ENCODE measurements at regions not wholly inside any gene's neighbourhood (a gene's known extent, or its start where the extent isn't known, plus 50 kb on each side); places are given as distances from the start of the nearest gene placed in this dataset.
"Not testable (repeated sequence)": the region's sequence is repeated elsewhere in the genome, so short reads cannot be mapped to it uniquely, and the experiment has no call there.

- POLR2A ChIA-PET; DNase-seq; H3K4me3 Mint-ChIP-seq; H3K27me3 Mint-ChIP-seq; H3K36me3 Mint-ChIP-seq; H3K27ac ChIP-seq (ENCODE audit: low read depth, low read length); H3K27me3 ChIP-seq (ENCODE audit: control insufficient read depth in 2 of 2, insufficient read depth in 2 of 2, low read length in 2 of 2); H3K4me1 Mint-ChIP-seq; H3K27ac Mint-ChIP-seq; ATAC-seq; H3K4me3 ChIP-seq (ENCODE audit: low read length); CTCF ChIA-PET; H3K36me3 ChIP-seq (ENCODE audit: control insufficient read depth in 2 of 3, insufficient read depth in 3 of 3, low read length in 3 of 3); H3K4me1 ChIP-seq (ENCODE audit: control insufficient read depth in 2 of 2, insufficient read depth in 2 of 2, low read length in 2 of 2); intact Hi-C loops (cut with micrococcal nuclease); H3K9me3 ChIP-seq (ENCODE audit: control insufficient read depth in 2 of 3, low read length in 3 of 3): not testable (repeated sequence)
- H3K9me3 Mint-ChIP-seq: peaks cover 0 to 23% (median 10%) of the 10 kb centered on the region in 11 donors
Observed at GRCh38 chr2:183975676-183976075, 622.7 kb upstream of the ZNF804A start.

- no peaks in the 10 kb centered on the region for H3K9me3 ChIP-seq (ENCODE audit: control insufficient read depth in 2 of 3, low read length in 3 of 3)
- no peaks in the 10 kb centered on the region for H3K4me1 ChIP-seq (ENCODE audit: control insufficient read depth in 2 of 2, insufficient read depth in 2 of 2, low read length in 2 of 2)
- Mint-ChIP-seq H3K4me1 (no peaks in the 10 kb centered on the region), H3K4me3 (no peak overlapping the region), H3K27me3 (no peaks in the 10 kb centered on the region), H3K27ac (no peak overlapping the region), H3K36me3 (no peaks in the 10 kb centered on the region), H3K9me3 (peaks cover 0 to 33% (median 3%) of the 10 kb centered on the region in 11 donors)
- H3K27ac ChIP-seq (ENCODE audit: low read depth, low read length): no peak overlapping the region
- H3K27me3 ChIP-seq (ENCODE audit: control insufficient read depth in 2 of 2, insufficient read depth in 2 of 2, low read length in 2 of 2): no peaks in the 10 kb centered on the region
- no peak for DNase-seq
- no peaks in the 10 kb centered on the region for H3K36me3 ChIP-seq (ENCODE audit: control insufficient read depth in 2 of 3, insufficient read depth in 3 of 3, low read length in 3 of 3)
- no peak overlapping the region for H3K4me3 ChIP-seq (ENCODE audit: low read length)
- intact Hi-C loops (cut with micrococcal nuclease): no loop called here
- ChIA-PET CTCF (no interaction called here), POLR2A (no interaction called here)
- no peak for ATAC-seq
Observed at GRCh38 chr2:183984871-183985270, 613.5 kb upstream of the ZNF804A start.

GRCh38 chr2:183991968-183992367 is 606.4 kb upstream of the ZNF804A start:
- DNase-seq (no peak), ATAC-seq (no peak)
- Histone ChIP-seq H3K36me3 (ENCODE audit: control insufficient read depth in 2 of 3, insufficient read depth in 3 of 3, low read length in 3 of 3) (no peaks in the 10 kb centered on the region), H3K27ac (ENCODE audit: low read depth, low read length) (no peak overlapping the region), H3K4me3 (ENCODE audit: low read length) (no peak overlapping the region), H3K9me3 (ENCODE audit: control insufficient read depth in 2 of 3, low read length in 3 of 3) (no peaks in the 10 kb centered on the region), H3K27me3 (ENCODE audit: control insufficient read depth in 2 of 2, insufficient read depth in 2 of 2, low read length in 2 of 2) (no peaks in the 10 kb centered on the region), H3K4me1 (ENCODE audit: control insufficient read depth in 2 of 2, insufficient read depth in 2 of 2, low read length in 2 of 2) (no peaks in the 10 kb centered on the region)
- H3K36me3 Mint-ChIP-seq: no peaks in the 10 kb centered on the region
- H3K4me3 Mint-ChIP-seq: no peak overlapping the region
- no peaks in the 10 kb centered on the region for H3K4me1 Mint-ChIP-seq
- intact Hi-C loops (cut with micrococcal nuclease): no loop called here
- H3K27ac Mint-ChIP-seq: no peak overlapping the region
- H3K9me3 Mint-ChIP-seq: peaks cover 3 to 37% (median 7%) of the 10 kb centered on the region in 11 donors
- ChIA-PET CTCF (no interaction called here), POLR2A (no interaction called here)
- H3K27me3 Mint-ChIP-seq: no peaks in the 10 kb centered on the region

GRCh38 chr2:183993052-183993451 is 605.3 kb upstream of the ZNF804A start:
- DNase-seq (no peak), ATAC-seq (no peak)
- no peak overlapping the region for H3K4me3 Mint-ChIP-seq
- peaks cover 3 to 35% (median 7%) of the 10 kb centered on the region in 11 donors for H3K9me3 Mint-ChIP-seq
- no peaks in the 10 kb centered on the region for H3K4me1 ChIP-seq (ENCODE audit: control insufficient read depth in 2 of 2, insufficient read depth in 2 of 2, low read length in 2 of 2)
- no peaks in the 10 kb centered on the region for H3K36me3 Mint-ChIP-seq
- ChIA-PET CTCF (no interaction called here), POLR2A (no interaction called here)
- H3K4me1 Mint-ChIP-seq: no peaks in the 10 kb centered on the region
- no peaks in the 10 kb centered on the region for H3K36me3 ChIP-seq (ENCODE audit: control insufficient read depth in 2 of 3, insufficient read depth in 3 of 3, low read length in 3 of 3)
- H3K27ac ChIP-seq (ENCODE audit: low read depth, low read length): no peak overlapping the region
- H3K9me3 ChIP-seq (ENCODE audit: control insufficient read depth in 2 of 3, low read length in 3 of 3): no peaks in the 10 kb centered on the region
- H3K27me3 Mint-ChIP-seq: no peaks in the 10 kb centered on the region
- no peaks in the 10 kb centered on the region for H3K27me3 ChIP-seq (ENCODE audit: control insufficient read depth in 2 of 2, insufficient read depth in 2 of 2, low read length in 2 of 2)
- no peak overlapping the region for H3K27ac Mint-ChIP-seq
- intact Hi-C loops (cut with micrococcal nuclease): no loop called here
- H3K4me3 ChIP-seq (ENCODE audit: low read length): no peak overlapping the region

GRCh38 chr2:183995632-183996031 is 602.7 kb upstream of the ZNF804A start:
- H3K27me3 Mint-ChIP-seq: no peaks in the 10 kb centered on the region
- no peaks in the 10 kb centered on the region for H3K27me3 ChIP-seq (ENCODE audit: control insufficient read depth in 2 of 2, insufficient read depth in 2 of 2, low read length in 2 of 2)
- H3K27ac ChIP-seq (ENCODE audit: low read depth, low read length): no peak overlapping the region
- H3K36me3 Mint-ChIP-seq: no peaks in the 10 kb centered on the region
- no peaks in the 10 kb centered on the region for H3K9me3 ChIP-seq (ENCODE audit: control insufficient read depth in 2 of 3, low read length in 3 of 3)
- DNase-seq (no peak), ATAC-seq (no peak)
- no peak overlapping the region for H3K27ac Mint-ChIP-seq
- no peaks in the 10 kb centered on the region for H3K4me1 ChIP-seq (ENCODE audit: control insufficient read depth in 2 of 2, insufficient read depth in 2 of 2, low read length in 2 of 2)
- H3K4me3 Mint-ChIP-seq: no peak overlapping the region
- POLR2A ChIA-PET: no interaction called here
- no peak overlapping the region for H3K4me3 ChIP-seq (ENCODE audit: low read length)
- CTCF ChIA-PET: no interaction called here
- H3K9me3 Mint-ChIP-seq: peaks cover 0 to 13% (median 2%) of the 10 kb centered on the region in 11 donors
- intact Hi-C loops (cut with micrococcal nuclease): no loop called here
- no peaks in the 10 kb centered on the region for H3K4me1 Mint-ChIP-seq
- H3K36me3 ChIP-seq (ENCODE audit: control insufficient read depth in 2 of 3, insufficient read depth in 3 of 3, low read length in 3 of 3): no peaks in the 10 kb centered on the region

GRCh38 chr2:183996825-183997793 is 601.2 kb upstream of the ZNF804A start:
- no peaks in the 10 kb centered on the region for H3K4me1 Mint-ChIP-seq
- ATAC-seq: no peak
- DNase-seq: no peak
- intact Hi-C loops (cut with micrococcal nuclease): no loop called here
- H3K27ac Mint-ChIP-seq: no peak overlapping the region
- POLR2A ChIA-PET: no interaction called here
- Histone ChIP-seq H3K27me3 (ENCODE audit: control insufficient read depth in 2 of 2, insufficient read depth in 2 of 2, low read length in 2 of 2) (no peaks in the 10 kb centered on the region), H3K9me3 (ENCODE audit: control insufficient read depth in 2 of 3, low read length in 3 of 3) (no peaks in the 10 kb centered on the region), H3K27ac (ENCODE audit: low read depth, low read length) (no peak overlapping the region), H3K36me3 (ENCODE audit: control insufficient read depth in 2 of 3, insufficient read depth in 3 of 3, low read length in 3 of 3) (no peaks in the 10 kb centered on the region), H3K4me1 (ENCODE audit: control insufficient read depth in 2 of 2, insufficient read depth in 2 of 2, low read length in 2 of 2) (no peaks in the 10 kb centered on the region), H3K4me3 (ENCODE audit: low read length) (no peak overlapping the region)
- CTCF ChIA-PET: no interaction called here
- no peaks in the 10 kb centered on the region for H3K36me3 Mint-ChIP-seq
- no peak overlapping the region for H3K4me3 Mint-ChIP-seq
- H3K9me3 Mint-ChIP-seq: peaks cover 0 to 11% (median 2%) of the 10 kb centered on the region in 11 donors
- no peaks in the 10 kb centered on the region for H3K27me3 Mint-ChIP-seq

Data from naive thymus-derived CD4-positive, alpha-beta T cell (primary cell).